GM12878 (cell line): ENCODE measurements at regions not wholly inside any gene's neighbourhood (a gene's known extent, or its start where the extent isn't known, plus 50 kb on each side); places are given as distances from the start of the nearest gene placed in this dataset.

Experiments used
- ATAC-seq: fragments of 200-7000 bp; cut with Tn5 transposase; 3 replicates; pipeline ENCODE4 v1.9.1; 2020; ENCODE audit warnings: mild to moderate bottlenecking, moderate library complexity
- BruUV-seq: library from RNA; stranded (reverse); fragments of 400-500 nt; replicated peaks from 2 replicates; lab custom pipeline; 2021; lab: Mats Ljungman, UMichigan
- CTCF ChIA-PET: fragments of 300-600 bp; sonication (Branson Sonifier 250); formaldehyde crosslinking; extraction: SDS; loops from one replicate; lab custom pipeline; 2021; ENCODE audit warnings: inconsistent platforms; lab: Yijun Ruan, JAX
- POLR2A ChIA-PET: fragments of 350-600 bp; formaldehyde crosslinking; extraction: SDS; loops from one replicate; lab custom pipeline; 2021; ENCODE audit warnings: inconsistent platforms; lab: Charles Lee
- RAD21 ChIA-PET: fragments of 300-600 bp; sonication (Branson Sonifier 250); formaldehyde crosslinking; loops from one replicate; lab custom pipeline; 2023; ENCODE audit warnings: antibody characterized with exemption; ENCODE audit not compliant: unreplicated experiment; lab: Charles Lee
- SMC1A ChIA-PET: fragments of 300-600 bp; sonication (Branson Sonifier 250); formaldehyde crosslinking; loops from one replicate; lab custom pipeline; 2023; ENCODE audit not compliant: unreplicated experiment, uncharacterized antibody; lab: Charles Lee
- DNase-seq: peaks from one replicate; pipeline ENCODE4 v3.0.0-alpha.2; 2011; ENCODE audit warnings: low read depth, low spot score
- FAIRE-seq: peaks from 3 replicates; lab custom pipeline; 2011; peaks lifted over from hg19 to GRCh38; lab: Jason Lieb, UNC
- H2AFZ ChIP-seq: 2 replicates; pipeline ENCODE4 v1.6.0; 2011; ENCODE audit warnings: low read depth, low read length, control low read depth; ENCODE audit not compliant: control insufficient read depth
- H3K27ac ChIP-seq: 2 replicates; pipeline ENCODE4 v1.5.1; 2011; ENCODE audit warnings: control low read depth; ENCODE audit not compliant: control insufficient read depth, insufficient read depth
- H3K27me3 ChIP-seq, 2 experiments: replicated peaks in 1 of 2; 2 replicates each; pipeline versions ENCODE4 v1.6.0 to v1.6.1; 2011; ENCODE audit warnings: low read length in 1 of 2; ENCODE audit not compliant: control insufficient read depth in 2 of 2, insufficient read depth in 2 of 2
- H3K36me3 ChIP-seq, 2 experiments: 2 replicates each; pipeline ENCODE4 v1.5.1; 2011; ENCODE audit warnings: low read length in 1 of 2; ENCODE audit not compliant: control insufficient read depth in 2 of 2, insufficient read depth in 2 of 2
- H3K4me1 ChIP-seq: 2 replicates; pipeline ENCODE4 v1.6.1; 2011; ENCODE audit warnings: mild to moderate bottlenecking, low read length, moderate library complexity, mixed read lengths; ENCODE audit not compliant: control insufficient read depth, insufficient read depth
- H3K4me2 ChIP-seq: 2 replicates; pipeline ENCODE4 v1.6.0; 2011; ENCODE audit warnings: control low read depth; ENCODE audit not compliant: control insufficient read depth, insufficient read depth
- H3K4me3 ChIP-seq: fragments of 200-600 bp; sonication (generic); 2 replicates; pipeline ENCODE4 v1.5.1; 2016
- H3K79me2 ChIP-seq: 2 replicates; pipeline ENCODE4 v1.6.0; 2011; ENCODE audit warnings: low read length; ENCODE audit not compliant: control insufficient read depth, insufficient read depth
- H3K9ac ChIP-seq: 2 replicates; pipeline ENCODE4 v1.8.0; 2011; ENCODE audit warnings: low read length, control low read depth, mixed read lengths; ENCODE audit not compliant: control insufficient read depth, insufficient read depth
- H3K9me3 ChIP-seq: replicated peaks from 3 replicates; pipeline ENCODE4 v1.5.1; 2011; ENCODE audit warnings: mild to moderate bottlenecking, low read length; ENCODE audit not compliant: control insufficient read depth, insufficient read depth
- H4K20me1 ChIP-seq: 2 replicates; pipeline ENCODE4 v1.6.0; 2011; ENCODE audit not compliant: control insufficient read depth, insufficient read depth
- EP300 ChIP-seq, 2 experiments: fragments of 150-350 bp in 1 of 2; IDR thresholded peaks; 2 replicates each; pipeline ENCODE4 v1.6.1; 2011 to 2012; ENCODE audit warnings: low read depth in 2 of 2, low read length in 2 of 2, borderline replicate concordance in 1 of 2, improper control_type of control experiment in 1 of 2, inconsistent platforms in 1 of 2; ENCODE audit not compliant: control insufficient read depth in 1 of 2
- KDM1A ChIP-seq: fragments of 200-600 bp; sonication (generic); IDR thresholded peaks from 2 replicates; pipeline ENCODE4 v1.6.1; 2016; ENCODE audit warnings: borderline replicate concordance
- MEF2A ChIP-seq: IDR thresholded peaks from 2 replicates; pipeline ENCODE4 v1.6.1; 2011; ENCODE audit warnings: low read depth, mild to moderate bottlenecking, low read length, moderate library complexity; ENCODE audit not compliant: insufficient read depth
- NR2C2 ChIP-seq: IDR thresholded peaks from 2 replicates; pipeline ENCODE4 v1.6.1; 2011; ENCODE audit warnings: borderline replicate concordance, low read depth; ENCODE audit not compliant: control insufficient read depth, insufficient read length
- RCOR1 ChIP-seq: conservative IDR thresholded peaks from 2 replicates; pipeline ENCODE4 v1.6.1; 2012; ENCODE audit warnings: low read depth, low read length, improper control_type of control experiment
- SREBF2 ChIP-seq: IDR thresholded peaks from 2 replicates; pipeline ENCODE4 v1.6.1; 2012; ENCODE audit warnings: mild to moderate bottlenecking, low read length
- TAF1 ChIP-seq: IDR thresholded peaks from 2 replicates; pipeline ENCODE4 v1.6.1; 2011; ENCODE audit warnings: mild to moderate bottlenecking, low read depth, low read length, borderline replicate concordance
- ZZZ3 ChIP-seq: IDR thresholded peaks from 2 replicates; pipeline ENCODE4 v1.6.1; 2011; ENCODE audit warnings: low read depth; ENCODE audit not compliant: control insufficient read depth, insufficient read length
- WGBS: methylation state at CpG from one replicate; pipeline ENCODE4 v1.1.6; 2016; ENCODE audit warnings: low lambda C conversion rate; ENCODE audit not compliant: insufficient replicate concordance, insufficient coverage; ENCODE audit errors: missing lambda C conversion rate; 5-methylcytosine and 5-hydroxymethylcytosine counted together
- in situ Hi-C: fragments of 300-500 bp; cut with MboI; formaldehyde crosslinking; loops from 9 replicates; pipeline ENCODE4 v1.14.3; 2018; ENCODE audit warnings: mixed read lengths
- intact Hi-C: fragments of 100-400 bp; cut with micrococcal nuclease; formaldehyde crosslinking; loops from one replicate; pipeline ENCODE4 v1.14.2; 2022; ENCODE audit not compliant: unreplicated experiment
- TF ChIP-seq, protein P1 (sequence below): fragments of 150-350 bp; IDR thresholded peaks from 2 replicates; pipeline ENCODE4 v1.6.1; 2016; ENCODE audit warnings: low read depth, low read length

DNA sequence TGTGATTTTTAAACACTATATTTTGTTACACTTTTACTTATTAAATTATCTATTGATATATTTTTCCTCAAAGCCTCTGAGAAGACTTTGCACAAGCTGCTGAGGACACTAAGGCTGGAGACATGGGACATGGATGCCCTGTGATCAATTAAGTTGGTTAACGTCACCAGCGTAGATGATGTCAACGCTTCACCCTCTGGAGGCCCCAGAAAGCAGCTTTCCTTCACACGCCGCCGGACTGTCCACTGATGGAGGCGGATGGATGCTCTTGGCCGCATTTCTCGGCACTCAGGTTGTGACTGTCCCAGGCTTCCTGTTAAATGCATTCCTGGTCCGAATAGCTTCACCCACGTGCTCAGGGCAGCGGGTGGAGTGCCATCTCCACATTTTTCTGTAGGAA is 247.5 kb downstream of the VAPA start:
- no peaks in the 10 kb centered on the region for H4K20me1 ChIP-seq
- 48% methylated on average over 12 of the region's 12 CpGs for WGBS
- no peak overlapping the region for H3K9ac ChIP-seq
- H3K9me3 ChIP-seq: no peaks in the 10 kb centered on the region
- ChIA-PET SMC1A (no interaction called here), CTCF (no interaction called here), RAD21 (no interaction called here), POLR2A (no interaction called here)
- no peak overlapping the region for H3K4me3 ChIP-seq
- H3K4me1 ChIP-seq: no peaks in the 10 kb centered on the region
- H2AFZ ChIP-seq: no peak overlapping the region
- no peaks in the 10 kb centered on the region; a peak in 1 of 4 replicates for H3K27me3 ChIP-seq
- no peaks in the 10 kb centered on the region for H3K36me3 ChIP-seq
- BruUV-seq: no TSS peak
- intact Hi-C loops: no loop called here
- no peak overlapping the region for H3K27ac ChIP-seq
- TF ChIP-seq, protein P1, sequence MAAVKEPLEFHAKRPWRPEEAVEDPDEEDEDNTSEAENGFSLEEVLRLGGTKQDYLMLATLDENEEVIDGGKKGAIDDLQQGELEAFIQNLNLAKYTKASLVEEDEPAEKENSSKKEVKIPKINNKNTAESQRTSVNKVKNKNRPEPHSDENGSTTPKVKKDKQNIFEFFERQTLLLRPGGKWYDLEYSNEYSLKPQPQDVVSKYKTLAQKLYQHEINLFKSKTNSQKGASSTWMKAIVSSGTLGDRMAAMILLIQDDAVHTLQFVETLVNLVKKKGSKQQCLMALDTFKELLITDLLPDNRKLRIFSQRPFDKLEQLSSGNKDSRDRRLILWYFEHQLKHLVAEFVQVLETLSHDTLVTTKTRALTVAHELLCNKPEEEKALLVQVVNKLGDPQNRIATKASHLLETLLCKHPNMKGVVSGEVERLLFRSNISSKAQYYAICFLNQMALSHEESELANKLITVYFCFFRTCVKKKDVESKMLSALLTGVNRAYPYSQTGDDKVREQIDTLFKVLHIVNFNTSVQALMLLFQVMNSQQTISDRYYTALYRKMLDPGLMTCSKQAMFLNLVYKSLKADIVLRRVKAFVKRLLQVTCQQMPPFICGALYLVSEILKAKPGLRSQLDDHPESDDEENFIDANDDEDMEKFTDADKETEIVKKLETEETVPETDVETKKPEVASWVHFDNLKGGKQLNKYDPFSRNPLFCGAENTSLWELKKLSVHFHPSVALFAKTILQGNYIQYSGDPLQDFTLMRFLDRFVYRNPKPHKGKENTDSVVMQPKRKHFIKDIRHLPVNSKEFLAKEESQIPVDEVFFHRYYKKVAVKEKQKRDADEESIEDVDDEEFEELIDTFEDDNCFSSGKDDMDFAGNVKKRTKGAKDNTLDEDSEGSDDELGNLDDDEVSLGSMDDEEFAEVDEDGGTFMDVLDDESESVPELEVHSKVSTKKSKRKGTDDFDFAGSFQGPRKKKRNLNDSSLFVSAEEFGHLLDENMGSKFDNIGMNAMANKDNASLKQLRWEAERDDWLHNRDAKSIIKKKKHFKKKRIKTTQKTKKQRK: no peak
- no peak for TF ChIP-seq RCOR1
- in situ Hi-C loops: no loop called here
- FAIRE-seq (no peak), ATAC-seq (no peak), DNase-seq (no peak)
- no peak overlapping the region for H3K4me2 ChIP-seq
- no peaks in the 10 kb centered on the region for H3K79me2 ChIP-seq

DNA sequence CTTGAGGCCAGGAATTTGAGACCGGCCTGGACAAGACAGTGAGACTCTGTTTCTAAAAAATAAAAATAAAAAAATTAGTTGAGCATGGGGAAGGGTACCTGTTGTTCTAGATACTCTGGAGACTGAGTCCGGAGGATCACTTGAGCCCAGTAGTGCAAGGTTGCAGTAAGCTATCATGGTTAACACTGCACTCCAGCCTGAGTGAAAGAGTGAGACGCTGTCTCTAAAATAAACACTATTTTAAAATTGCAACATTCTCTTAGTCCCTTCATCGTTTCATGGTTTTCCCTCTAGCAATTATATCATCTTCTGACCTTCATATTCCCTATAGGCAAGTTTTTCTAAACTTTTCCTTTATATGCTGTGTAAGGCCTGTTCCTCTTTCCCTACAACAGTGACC is 248.5 kb downstream of the VAPA start:
- no peak overlapping the region for H3K4me3 ChIP-seq
- ChIA-PET CTCF (no interaction called here), POLR2A (no interaction called here), RAD21 (no interaction called here), SMC1A (no interaction called here)
- H3K27me3 ChIP-seq: no peaks in the 10 kb centered on the region; a peak in 1 of 4 replicates
- H4K20me1 ChIP-seq: no peaks in the 10 kb centered on the region
- no peak overlapping the region for H2AFZ ChIP-seq
- DNase-seq (no peak), ATAC-seq (no peak), FAIRE-seq (no peak)
- no peaks in the 10 kb centered on the region for H3K4me1 ChIP-seq
- no peak overlapping the region for H3K27ac ChIP-seq
- BruUV-seq: no TSS peak
- H3K9me3 ChIP-seq: no peaks in the 10 kb centered on the region
- intact Hi-C loops (no loop called here), in situ Hi-C loops (no loop called here)
- H3K79me2 ChIP-seq: no peaks in the 10 kb centered on the region
- TF ChIP-seq NR2C2 (no peak), SREBF2 (no peak), EP300 (IDR thresholded peaks at IDR 0.05; ENCODE audit: borderline replicate concordance in 1 of 2, control insufficient read depth in 1 of 2, low read depth in 2 of 2, low read length in 2 of 2) (no peak), ZZZ3 (no peak), TAF1 (no peak), MEF2A (no peak), KDM1A (no peak)
- 52% methylated on average over 4 of the region's 4 CpGs for WGBS
- H3K4me2 ChIP-seq: no peak overlapping the region
- no peaks in the 10 kb centered on the region for H3K36me3 ChIP-seq
- H3K9ac ChIP-seq: no peak overlapping the region
